ENCODE measurements at regions not wholly inside any gene's neighbourhood (a gene's known extent, or its start where the extent isn't known, plus 50 kb on each side); places are given as distances from the start of the nearest gene placed in this dataset.
"Not testable (repeated sequence)": the region's sequence is repeated elsewhere in the genome, so short reads cannot be mapped to it uniquely, and the experiment has no call there.

DNA sequence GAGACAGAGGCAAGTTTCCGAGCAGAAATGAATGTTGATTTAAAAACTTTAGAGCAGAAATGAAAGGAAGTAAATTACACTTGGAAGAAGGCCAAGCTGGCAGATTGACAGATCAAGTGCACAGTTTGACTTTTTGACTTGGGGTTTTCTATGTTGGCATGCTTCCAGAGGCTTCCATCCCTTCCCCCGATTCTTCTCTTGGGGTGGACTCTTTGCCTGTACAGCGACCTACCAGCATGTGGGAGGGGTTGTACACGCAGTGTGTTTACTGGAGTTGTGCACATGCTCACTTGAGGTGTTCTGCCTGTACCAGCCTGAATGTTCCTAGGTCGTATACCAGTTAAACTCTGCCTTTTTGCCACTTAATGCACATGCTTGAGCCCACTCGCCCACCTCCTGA is 701.5 kb upstream of the GBE1 start:
- DNase-seq (no peak), ATAC-seq (no peak)
- no peak overlapping the region for H3K4me3 Mint-ChIP-seq
- H3K4me1 Mint-ChIP-seq: no peaks in the 10 kb centered on the region
- no peaks in the 10 kb centered on the region for H3K36me3 Mint-ChIP-seq (ENCODE audit: low read depth)
- H3K9me3 ChIP-seq (ENCODE audit: control insufficient read depth, low read length, poor library complexity, severe bottlenecking): no peaks in the 10 kb centered on the region
- no peak overlapping the region for H3K27ac Mint-ChIP-seq
- H3K27me3 Mint-ChIP-seq: no peaks in the 10 kb centered on the region

GRCh38 chr3:82461049-82461889 is 699.8 kb upstream of the GBE1 start:
- Mint-ChIP-seq H3K27me3 (no peaks in the 10 kb centered on the region), H3K36me3 (ENCODE audit: low read depth) (no peaks in the 10 kb centered on the region)
- ATAC-seq: no peak

DNA sequence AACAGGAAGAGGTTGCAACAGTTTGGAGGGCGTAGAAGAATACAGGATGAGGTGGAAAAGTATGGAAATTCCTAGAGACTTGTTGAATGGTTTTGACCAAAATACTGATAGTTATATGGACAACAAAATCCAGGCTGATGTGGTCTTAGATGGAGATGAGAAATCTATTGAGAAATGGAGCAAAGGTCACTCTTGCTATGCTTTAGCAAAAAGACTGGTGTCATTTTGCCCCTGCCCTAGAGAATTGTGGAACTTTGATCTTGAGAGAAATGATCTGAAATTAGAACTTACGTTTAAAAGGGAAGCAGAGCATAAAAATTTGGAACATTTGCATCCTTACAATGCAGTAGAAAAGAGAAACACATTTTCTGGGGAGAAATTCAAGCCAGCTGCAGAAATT is 686.9 kb upstream of the GBE1 start:
- Mint-ChIP-seq H3K36me3 (ENCODE audit: low read depth) (no peaks in the 10 kb centered on the region), H3K4me3 (no peak overlapping the region), H3K4me1 (no peaks in the 10 kb centered on the region), H3K27ac (no peak overlapping the region), H3K27me3 (no peaks in the 10 kb centered on the region)
- ATAC-seq (no peak), DNase-seq (no peak)
- H3K9me3 ChIP-seq (ENCODE audit: control insufficient read depth, low read length, poor library complexity, severe bottlenecking): no peaks in the 10 kb centered on the region

More at GRCh38 chr3:82461049-82461889, 699.8 kb upstream of the GBE1 start:
- DNase-seq: no peak
- Mint-ChIP-seq H3K4me1 (no peaks in the 10 kb centered on the region), H3K4me3 (no peak overlapping the region), H3K27ac (no peak overlapping the region)
- H3K9me3 ChIP-seq (ENCODE audit: control insufficient read depth, low read length, poor library complexity, severe bottlenecking): no peaks in the 10 kb centered on the region

GRCh38 chr3:82428821-82429220 is 667.4 kb upstream of the GBE1 start:
- not testable (repeated sequence) for H3K4me1 Mint-ChIP-seq; H3K27ac Mint-ChIP-seq; ATAC-seq; H3K36me3 Mint-ChIP-seq (ENCODE audit: low read depth); H3K4me3 Mint-ChIP-seq; H3K9me3 ChIP-seq (ENCODE audit: control insufficient read depth, low read length, poor library complexity, severe bottlenecking); H3K27me3 Mint-ChIP-seq; DNase-seq

- ATAC-seq: no peak
These were observed 662.5 kb upstream of the GBE1 start for GRCh38 chr3:82424031-82424339.

DNA sequence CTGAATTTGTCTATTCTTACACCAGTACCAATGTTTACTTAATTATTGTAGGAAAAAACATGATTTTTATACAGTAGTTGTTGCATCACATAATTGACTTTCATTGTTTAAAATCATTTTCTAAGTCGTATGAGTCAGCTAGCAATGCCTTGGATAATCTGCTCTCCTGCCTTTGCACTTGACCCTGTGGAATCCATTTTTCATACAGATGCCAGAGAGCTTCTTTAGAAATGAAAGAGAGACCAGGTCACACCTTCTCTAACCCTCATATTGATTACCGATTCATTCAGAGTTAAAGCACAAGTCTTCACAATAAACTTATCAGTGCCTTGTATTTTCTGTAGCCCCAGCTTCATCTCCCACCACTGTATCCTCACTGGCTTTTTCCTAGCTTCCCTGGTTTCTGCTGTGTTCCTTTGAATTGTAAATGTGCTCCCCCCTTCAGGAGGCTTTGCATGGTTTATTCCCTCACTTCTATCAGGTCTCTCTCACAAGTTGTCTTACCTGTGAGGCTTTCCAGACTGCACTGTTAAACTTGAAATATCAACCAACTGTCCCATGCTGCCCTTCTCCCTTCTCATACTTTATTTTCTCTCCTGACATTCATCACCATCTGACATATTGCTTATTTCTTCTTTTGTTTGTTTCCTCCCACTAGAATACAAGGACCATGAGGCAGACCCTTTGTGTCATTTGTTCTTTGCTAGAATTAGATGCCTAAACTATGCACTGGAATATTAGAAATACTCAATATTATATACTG is 662.0 kb upstream of the GBE1 start:
- no peak overlapping the region for H3K4me3 Mint-ChIP-seq
- H3K4me1 Mint-ChIP-seq: no peaks in the 10 kb centered on the region
- no peaks in the 10 kb centered on the region for H3K27me3 Mint-ChIP-seq
- no peaks in the 10 kb centered on the region for H3K36me3 Mint-ChIP-seq (ENCODE audit: low read depth)
- DNase-seq: no peak
- H3K9me3 ChIP-seq (ENCODE audit: control insufficient read depth, low read length, poor library complexity, severe bottlenecking): no peaks in the 10 kb centered on the region
- no peak for ATAC-seq
- H3K27ac Mint-ChIP-seq: no peak overlapping the region

More at GRCh38 chr3:82424031-82424339, 662.5 kb upstream of the GBE1 start:
- H3K9me3 ChIP-seq (ENCODE audit: control insufficient read depth, low read length, poor library complexity, severe bottlenecking): no peaks in the 10 kb centered on the region
- Mint-ChIP-seq H3K4me3 (no peak overlapping the region), H3K36me3 (ENCODE audit: low read depth) (no peaks in the 10 kb centered on the region), H3K27ac (no peak overlapping the region), H3K27me3 (no peaks in the 10 kb centered on the region), H3K4me1 (no peaks in the 10 kb centered on the region)
- no peak for DNase-seq

- no peaks in the 10 kb centered on the region for H3K36me3 Mint-ChIP-seq (ENCODE audit: low read depth)
- ATAC-seq (no peak), DNase-seq (no peak)
- H3K4me1 Mint-ChIP-seq: no peaks in the 10 kb centered on the region
- no peak overlapping the region for H3K4me3 Mint-ChIP-seq
- no peaks in the 10 kb centered on the region for H3K27me3 Mint-ChIP-seq
- H3K27ac Mint-ChIP-seq: no peak overlapping the region
- H3K9me3 ChIP-seq (ENCODE audit: control insufficient read depth, low read length, poor library complexity, severe bottlenecking): no peaks in the 10 kb centered on the region
These were observed 655.4 kb upstream of the GBE1 start for GRCh38 chr3:82416830-82417229.

DNA sequence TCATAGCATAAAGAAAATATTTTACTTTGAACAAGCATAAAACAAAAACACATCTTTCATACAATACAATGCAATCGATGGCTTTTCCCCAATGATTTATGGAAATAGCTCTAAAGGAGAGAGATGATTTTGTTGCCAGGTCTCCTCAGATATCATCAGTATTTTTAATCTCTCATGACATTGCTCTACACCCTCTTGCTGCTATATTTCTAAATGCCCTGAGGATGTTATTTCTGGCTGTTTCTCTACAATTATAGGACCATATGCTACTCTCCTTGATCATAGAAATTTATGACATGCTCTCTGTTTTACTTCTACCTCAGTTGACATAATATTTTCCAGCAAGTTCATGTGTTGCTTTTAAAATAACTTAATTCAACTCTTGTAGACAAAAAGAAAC is 654.9 kb upstream of the GBE1 start:
- DNase-seq: no peak
- H3K36me3 Mint-ChIP-seq (ENCODE audit: low read depth): no peaks in the 10 kb centered on the region
- H3K27me3 Mint-ChIP-seq: no peaks in the 10 kb centered on the region
- H3K9me3 ChIP-seq (ENCODE audit: control insufficient read depth, low read length, poor library complexity, severe bottlenecking): no peaks in the 10 kb centered on the region
- H3K4me1 Mint-ChIP-seq: no peaks in the 10 kb centered on the region
- no peak overlapping the region for H3K27ac Mint-ChIP-seq
- H3K4me3 Mint-ChIP-seq: no peak overlapping the region
- ATAC-seq: no peak

- no peaks in the 10 kb centered on the region for H3K4me1 Mint-ChIP-seq
- H3K27ac Mint-ChIP-seq: no peak overlapping the region
- no peaks in the 10 kb centered on the region for H3K27me3 Mint-ChIP-seq
- no peak for DNase-seq
- H3K4me3 Mint-ChIP-seq: no peak overlapping the region
- no peaks in the 10 kb centered on the region for H3K9me3 ChIP-seq (ENCODE audit: control insufficient read depth, low read length, poor library complexity, severe bottlenecking)
- no peak for ATAC-seq
- H3K36me3 Mint-ChIP-seq (ENCODE audit: low read depth): no peaks in the 10 kb centered on the region
These were observed 651.7 kb upstream of the GBE1 start for GRCh38 chr3:82413171-82413570.

DNA sequence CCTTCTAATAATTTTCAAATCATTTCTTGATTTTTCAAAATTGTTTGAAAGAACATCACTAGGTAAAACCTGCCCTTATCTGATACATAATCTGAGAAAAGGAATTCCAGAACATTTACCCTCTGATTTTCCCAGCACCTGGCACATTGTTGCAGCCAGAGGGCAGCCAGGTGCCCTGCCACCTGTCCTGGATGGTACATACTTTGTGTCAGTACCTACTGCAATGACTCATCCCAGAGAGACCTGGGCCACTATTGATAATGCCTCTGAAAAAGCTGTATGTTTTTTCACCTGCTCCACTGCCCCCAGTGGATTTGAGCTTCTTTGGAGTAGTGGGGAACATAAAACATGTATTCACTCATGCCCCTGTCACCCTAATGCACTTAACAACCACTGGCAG is 648.9 kb upstream of the GBE1 start:
- DNase-seq (no peak), ATAC-seq (no peak)
- Mint-ChIP-seq H3K4me3 (no peak overlapping the region), H3K4me1 (no peaks in the 10 kb centered on the region), H3K36me3 (ENCODE audit: low read depth) (no peaks in the 10 kb centered on the region), H3K27me3 (no peaks in the 10 kb centered on the region), H3K27ac (no peak overlapping the region)
- H3K9me3 ChIP-seq (ENCODE audit: control insufficient read depth, low read length, poor library complexity, severe bottlenecking): no peaks in the 10 kb centered on the region

DNA sequence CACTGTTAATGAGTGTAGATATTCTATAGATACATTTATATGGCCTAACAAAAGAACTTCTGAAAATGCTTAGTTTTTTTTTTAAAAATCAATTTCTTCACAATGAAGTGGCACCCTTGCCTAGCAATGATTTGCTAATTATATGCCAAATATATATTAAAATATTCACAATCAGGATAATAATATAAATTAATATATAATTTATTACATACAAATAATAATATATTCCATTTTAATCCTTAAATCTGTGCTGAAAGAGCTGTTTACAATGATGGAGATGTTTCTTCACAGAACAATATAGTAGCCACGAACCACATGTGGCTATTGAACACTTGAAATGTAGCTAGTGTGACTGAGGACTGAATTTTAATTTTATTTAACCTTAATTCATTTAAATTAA is 648.4 kb upstream of the GBE1 start:
- Mint-ChIP-seq H3K4me1 (no peaks in the 10 kb centered on the region), H3K27me3 (no peaks in the 10 kb centered on the region), H3K36me3 (ENCODE audit: low read depth) (no peaks in the 10 kb centered on the region), H3K27ac (no peak overlapping the region), H3K4me3 (no peak overlapping the region)
- DNase-seq (no peak), ATAC-seq (no peak)
- no peaks in the 10 kb centered on the region for H3K9me3 ChIP-seq (ENCODE audit: control insufficient read depth, low read length, poor library complexity, severe bottlenecking)

GRCh38 chr3:82392203-82392775 is 630.8 kb upstream of the GBE1 start:
- no peak overlapping the region for H3K27ac Mint-ChIP-seq
- no peaks in the 10 kb centered on the region for H3K36me3 Mint-ChIP-seq (ENCODE audit: low read depth)
- H3K4me3 Mint-ChIP-seq: no peak overlapping the region
- no peak for ATAC-seq
- no peaks in the 10 kb centered on the region for H3K27me3 Mint-ChIP-seq
- no peaks in the 10 kb centered on the region for H3K4me1 Mint-ChIP-seq
- no peaks in the 10 kb centered on the region for H3K9me3 ChIP-seq (ENCODE audit: control insufficient read depth, low read length, poor library complexity, severe bottlenecking)
- no peak for DNase-seq

DNA sequence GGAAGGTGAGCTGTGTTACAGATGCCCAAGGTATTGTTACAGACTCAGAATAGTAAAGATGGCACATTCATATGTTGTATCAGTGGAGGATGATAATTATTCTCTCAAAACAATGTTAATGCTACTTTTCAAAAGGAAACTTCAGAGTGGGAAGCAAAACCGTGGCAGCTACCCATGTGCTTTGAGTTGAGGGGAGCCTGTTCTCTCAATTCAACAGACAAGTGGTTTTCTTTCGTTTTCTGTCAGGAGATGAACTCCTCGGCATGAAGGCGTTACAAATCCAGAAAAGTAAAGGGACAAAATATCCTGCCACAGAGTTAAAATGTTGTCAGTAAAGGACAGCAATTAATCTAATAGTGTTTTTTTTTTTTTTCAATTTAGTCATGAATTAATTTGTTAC is 629.4 kb upstream of the GBE1 start:
- Mint-ChIP-seq H3K27ac (no peak overlapping the region), H3K36me3 (ENCODE audit: low read depth) (no peaks in the 10 kb centered on the region), H3K27me3 (no peaks in the 10 kb centered on the region), H3K4me3 (no peak overlapping the region), H3K4me1 (no peaks in the 10 kb centered on the region)
- no peaks in the 10 kb centered on the region for H3K9me3 ChIP-seq (ENCODE audit: control insufficient read depth, low read length, poor library complexity, severe bottlenecking)
- no peak for ATAC-seq
- DNase-seq: no peak

All from T-helper 17 cell (primary cell).